ENCODE measurements at regions not wholly inside any gene's neighbourhood (a gene's known extent, or its start where the extent isn't known, plus 50 kb on each side); places are given as distances from the start of the nearest gene placed in this dataset.

DNA sequence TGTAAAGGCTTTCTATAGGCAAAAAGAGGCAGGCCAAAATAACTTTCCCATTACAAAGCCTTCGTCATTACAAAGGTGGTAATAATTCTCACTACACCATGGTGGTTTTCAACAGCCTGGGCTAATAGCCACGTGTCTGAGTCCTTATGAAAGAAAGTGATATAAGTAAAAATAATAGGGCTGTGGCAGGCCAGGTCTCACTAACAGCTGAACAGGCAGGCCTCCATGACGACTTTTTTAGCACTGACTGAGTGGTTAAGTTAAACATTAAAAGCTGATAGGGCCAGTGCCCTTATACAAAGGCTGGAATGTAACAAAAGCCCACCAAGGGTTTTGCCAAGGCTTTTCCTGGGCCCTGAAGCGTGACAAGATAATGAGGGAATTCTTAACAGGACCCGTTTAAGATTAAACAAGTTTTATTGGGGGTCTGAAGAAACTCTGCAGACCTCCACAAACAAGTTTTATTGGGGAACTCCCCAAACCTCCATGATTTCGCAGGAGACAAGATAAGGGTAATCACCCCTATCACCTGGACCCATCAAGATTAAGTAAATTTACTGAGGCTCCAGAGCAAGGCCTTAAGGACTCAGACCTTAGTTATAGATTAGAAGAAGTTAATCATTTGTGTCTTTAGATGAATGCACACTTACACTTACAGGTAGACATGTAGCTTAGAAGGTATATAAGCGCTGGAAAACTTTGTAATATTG is 412.9 kb downstream of the CHSY3 start:
- Histone ChIP-seq H3K79me2 (replicated peaks; ENCODE audit: insufficient read depth) (no peaks in the 10 kb centered on the region), H3K9me2 (ENCODE audit: insufficient read depth) (no peaks in the 10 kb centered on the region; the same call in 1 of the 2 replicates), H3K4me2 (no peak overlapping the region), H3K4me3 (no peak overlapping the region), H4K20me1 (replicated peaks; ENCODE audit: insufficient read depth) (no peaks in the 10 kb centered on the region), H3K36me3 (ENCODE audit: insufficient read depth) (no peaks in the 10 kb centered on the region), H3F3A (replicated peaks; ENCODE audit: low read depth) (no peaks in the 10 kb centered on the region), H3K27me3 (ENCODE audit: insufficient read depth) (no peaks in the 10 kb centered on the region), H3K4me1 (ENCODE audit: insufficient read depth) (no peaks in the 10 kb centered on the region), H2AFZ (no peak overlapping the region), H3K27ac (ENCODE audit: low read depth) (no peak overlapping the region)
- Mint-ChIP-seq H3K4me3 (no peak overlapping the region), H3K36me3 (ENCODE audit: low read depth) (peaks cover 19% of the 10 kb centered on the region; the same call in 2 of the 3 replicates), H3K27ac (no peak overlapping the region), H3K4me1 (no peaks in the 10 kb centered on the region), H3K9me3 (peaks cover 25% of the 10 kb centered on the region), H3K27me3 (ENCODE audit: insufficient read depth, low read depth, poor library complexity) (no peaks in the 10 kb centered on the region)
- no peak for TF ChIP-seq STAT1 (IDR thresholded peaks at IDR 0.05; ENCODE audit: unreplicated experiment)
- TF ChIP-seq, protein P1, sequence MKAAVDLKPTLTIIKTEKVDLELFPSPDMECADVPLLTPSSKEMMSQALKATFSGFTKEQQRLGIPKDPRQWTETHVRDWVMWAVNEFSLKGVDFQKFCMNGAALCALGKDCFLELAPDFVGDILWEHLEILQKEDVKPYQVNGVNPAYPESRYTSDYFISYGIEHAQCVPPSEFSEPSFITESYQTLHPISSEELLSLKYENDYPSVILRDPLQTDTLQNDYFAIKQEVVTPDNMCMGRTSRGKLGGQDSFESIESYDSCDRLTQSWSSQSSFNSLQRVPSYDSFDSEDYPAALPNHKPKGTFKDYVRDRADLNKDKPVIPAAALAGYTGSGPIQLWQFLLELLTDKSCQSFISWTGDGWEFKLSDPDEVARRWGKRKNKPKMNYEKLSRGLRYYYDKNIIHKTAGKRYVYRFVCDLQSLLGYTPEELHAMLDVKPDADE (IDR thresholded peaks at IDR 0.05): no peak
- TF ChIP-seq JUNB (IDR thresholded peaks at IDR 0.05; ENCODE audit: unreplicated experiment): no peak
- TF ChIP-seq, protein P2, sequence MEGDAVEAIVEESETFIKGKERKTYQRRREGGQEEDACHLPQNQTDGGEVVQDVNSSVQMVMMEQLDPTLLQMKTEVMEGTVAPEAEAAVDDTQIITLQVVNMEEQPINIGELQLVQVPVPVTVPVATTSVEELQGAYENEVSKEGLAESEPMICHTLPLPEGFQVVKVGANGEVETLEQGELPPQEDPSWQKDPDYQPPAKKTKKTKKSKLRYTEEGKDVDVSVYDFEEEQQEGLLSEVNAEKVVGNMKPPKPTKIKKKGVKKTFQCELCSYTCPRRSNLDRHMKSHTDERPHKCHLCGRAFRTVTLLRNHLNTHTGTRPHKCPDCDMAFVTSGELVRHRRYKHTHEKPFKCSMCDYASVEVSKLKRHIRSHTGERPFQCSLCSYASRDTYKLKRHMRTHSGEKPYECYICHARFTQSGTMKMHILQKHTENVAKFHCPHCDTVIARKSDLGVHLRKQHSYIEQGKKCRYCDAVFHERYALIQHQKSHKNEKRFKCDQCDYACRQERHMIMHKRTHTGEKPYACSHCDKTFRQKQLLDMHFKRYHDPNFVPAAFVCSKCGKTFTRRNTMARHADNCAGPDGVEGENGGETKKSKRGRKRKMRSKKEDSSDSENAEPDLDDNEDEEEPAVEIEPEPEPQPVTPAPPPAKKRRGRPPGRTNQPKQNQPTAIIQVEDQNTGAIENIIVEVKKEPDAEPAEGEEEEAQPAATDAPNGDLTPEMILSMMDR (conservative IDR thresholded peaks at IDR 0.05; ENCODE audit: low read depth in 2 of 2): no peak
- TF ChIP-seq ZNF331 (CRISPR knock-in tag; IDR thresholded peaks at IDR 0.05; ENCODE audit: low read depth): no peak
- no peak for TF ChIP-seq EZH2 (IDR thresholded peaks at IDR 0.05; ENCODE audit: low read depth, unreplicated experiment)
- TF ChIP-seq, protein P3, sequence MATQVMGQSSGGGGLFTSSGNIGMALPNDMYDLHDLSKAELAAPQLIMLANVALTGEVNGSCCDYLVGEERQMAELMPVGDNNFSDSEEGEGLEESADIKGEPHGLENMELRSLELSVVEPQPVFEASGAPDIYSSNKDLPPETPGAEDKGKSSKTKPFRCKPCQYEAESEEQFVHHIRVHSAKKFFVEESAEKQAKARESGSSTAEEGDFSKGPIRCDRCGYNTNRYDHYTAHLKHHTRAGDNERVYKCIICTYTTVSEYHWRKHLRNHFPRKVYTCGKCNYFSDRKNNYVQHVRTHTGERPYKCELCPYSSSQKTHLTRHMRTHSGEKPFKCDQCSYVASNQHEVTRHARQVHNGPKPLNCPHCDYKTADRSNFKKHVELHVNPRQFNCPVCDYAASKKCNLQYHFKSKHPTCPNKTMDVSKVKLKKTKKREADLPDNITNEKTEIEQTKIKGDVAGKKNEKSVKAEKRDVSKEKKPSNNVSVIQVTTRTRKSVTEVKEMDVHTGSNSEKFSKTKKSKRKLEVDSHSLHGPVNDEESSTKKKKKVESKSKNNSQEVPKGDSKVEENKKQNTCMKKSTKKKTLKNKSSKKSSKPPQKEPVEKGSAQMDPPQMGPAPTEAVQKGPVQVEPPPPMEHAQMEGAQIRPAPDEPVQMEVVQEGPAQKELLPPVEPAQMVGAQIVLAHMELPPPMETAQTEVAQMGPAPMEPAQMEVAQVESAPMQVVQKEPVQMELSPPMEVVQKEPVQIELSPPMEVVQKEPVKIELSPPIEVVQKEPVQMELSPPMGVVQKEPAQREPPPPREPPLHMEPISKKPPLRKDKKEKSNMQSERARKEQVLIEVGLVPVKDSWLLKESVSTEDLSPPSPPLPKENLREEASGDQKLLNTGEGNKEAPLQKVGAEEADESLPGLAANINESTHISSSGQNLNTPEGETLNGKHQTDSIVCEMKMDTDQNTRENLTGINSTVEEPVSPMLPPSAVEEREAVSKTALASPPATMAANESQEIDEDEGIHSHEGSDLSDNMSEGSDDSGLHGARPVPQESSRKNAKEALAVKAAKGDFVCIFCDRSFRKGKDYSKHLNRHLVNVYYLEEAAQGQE (IDR thresholded peaks at IDR 0.05; ENCODE audit: unreplicated experiment): no peak
- TF ChIP-seq NANOG (IDR thresholded peaks at IDR 0.05; ENCODE audit: borderline replicate concordance): no peak
- no peak for TF ChIP-seq CREB1 (CRISPR knock-in tag; IDR thresholded peaks at IDR 0.05; ENCODE audit: low read depth)
- TF ChIP-seq, protein P4, sequence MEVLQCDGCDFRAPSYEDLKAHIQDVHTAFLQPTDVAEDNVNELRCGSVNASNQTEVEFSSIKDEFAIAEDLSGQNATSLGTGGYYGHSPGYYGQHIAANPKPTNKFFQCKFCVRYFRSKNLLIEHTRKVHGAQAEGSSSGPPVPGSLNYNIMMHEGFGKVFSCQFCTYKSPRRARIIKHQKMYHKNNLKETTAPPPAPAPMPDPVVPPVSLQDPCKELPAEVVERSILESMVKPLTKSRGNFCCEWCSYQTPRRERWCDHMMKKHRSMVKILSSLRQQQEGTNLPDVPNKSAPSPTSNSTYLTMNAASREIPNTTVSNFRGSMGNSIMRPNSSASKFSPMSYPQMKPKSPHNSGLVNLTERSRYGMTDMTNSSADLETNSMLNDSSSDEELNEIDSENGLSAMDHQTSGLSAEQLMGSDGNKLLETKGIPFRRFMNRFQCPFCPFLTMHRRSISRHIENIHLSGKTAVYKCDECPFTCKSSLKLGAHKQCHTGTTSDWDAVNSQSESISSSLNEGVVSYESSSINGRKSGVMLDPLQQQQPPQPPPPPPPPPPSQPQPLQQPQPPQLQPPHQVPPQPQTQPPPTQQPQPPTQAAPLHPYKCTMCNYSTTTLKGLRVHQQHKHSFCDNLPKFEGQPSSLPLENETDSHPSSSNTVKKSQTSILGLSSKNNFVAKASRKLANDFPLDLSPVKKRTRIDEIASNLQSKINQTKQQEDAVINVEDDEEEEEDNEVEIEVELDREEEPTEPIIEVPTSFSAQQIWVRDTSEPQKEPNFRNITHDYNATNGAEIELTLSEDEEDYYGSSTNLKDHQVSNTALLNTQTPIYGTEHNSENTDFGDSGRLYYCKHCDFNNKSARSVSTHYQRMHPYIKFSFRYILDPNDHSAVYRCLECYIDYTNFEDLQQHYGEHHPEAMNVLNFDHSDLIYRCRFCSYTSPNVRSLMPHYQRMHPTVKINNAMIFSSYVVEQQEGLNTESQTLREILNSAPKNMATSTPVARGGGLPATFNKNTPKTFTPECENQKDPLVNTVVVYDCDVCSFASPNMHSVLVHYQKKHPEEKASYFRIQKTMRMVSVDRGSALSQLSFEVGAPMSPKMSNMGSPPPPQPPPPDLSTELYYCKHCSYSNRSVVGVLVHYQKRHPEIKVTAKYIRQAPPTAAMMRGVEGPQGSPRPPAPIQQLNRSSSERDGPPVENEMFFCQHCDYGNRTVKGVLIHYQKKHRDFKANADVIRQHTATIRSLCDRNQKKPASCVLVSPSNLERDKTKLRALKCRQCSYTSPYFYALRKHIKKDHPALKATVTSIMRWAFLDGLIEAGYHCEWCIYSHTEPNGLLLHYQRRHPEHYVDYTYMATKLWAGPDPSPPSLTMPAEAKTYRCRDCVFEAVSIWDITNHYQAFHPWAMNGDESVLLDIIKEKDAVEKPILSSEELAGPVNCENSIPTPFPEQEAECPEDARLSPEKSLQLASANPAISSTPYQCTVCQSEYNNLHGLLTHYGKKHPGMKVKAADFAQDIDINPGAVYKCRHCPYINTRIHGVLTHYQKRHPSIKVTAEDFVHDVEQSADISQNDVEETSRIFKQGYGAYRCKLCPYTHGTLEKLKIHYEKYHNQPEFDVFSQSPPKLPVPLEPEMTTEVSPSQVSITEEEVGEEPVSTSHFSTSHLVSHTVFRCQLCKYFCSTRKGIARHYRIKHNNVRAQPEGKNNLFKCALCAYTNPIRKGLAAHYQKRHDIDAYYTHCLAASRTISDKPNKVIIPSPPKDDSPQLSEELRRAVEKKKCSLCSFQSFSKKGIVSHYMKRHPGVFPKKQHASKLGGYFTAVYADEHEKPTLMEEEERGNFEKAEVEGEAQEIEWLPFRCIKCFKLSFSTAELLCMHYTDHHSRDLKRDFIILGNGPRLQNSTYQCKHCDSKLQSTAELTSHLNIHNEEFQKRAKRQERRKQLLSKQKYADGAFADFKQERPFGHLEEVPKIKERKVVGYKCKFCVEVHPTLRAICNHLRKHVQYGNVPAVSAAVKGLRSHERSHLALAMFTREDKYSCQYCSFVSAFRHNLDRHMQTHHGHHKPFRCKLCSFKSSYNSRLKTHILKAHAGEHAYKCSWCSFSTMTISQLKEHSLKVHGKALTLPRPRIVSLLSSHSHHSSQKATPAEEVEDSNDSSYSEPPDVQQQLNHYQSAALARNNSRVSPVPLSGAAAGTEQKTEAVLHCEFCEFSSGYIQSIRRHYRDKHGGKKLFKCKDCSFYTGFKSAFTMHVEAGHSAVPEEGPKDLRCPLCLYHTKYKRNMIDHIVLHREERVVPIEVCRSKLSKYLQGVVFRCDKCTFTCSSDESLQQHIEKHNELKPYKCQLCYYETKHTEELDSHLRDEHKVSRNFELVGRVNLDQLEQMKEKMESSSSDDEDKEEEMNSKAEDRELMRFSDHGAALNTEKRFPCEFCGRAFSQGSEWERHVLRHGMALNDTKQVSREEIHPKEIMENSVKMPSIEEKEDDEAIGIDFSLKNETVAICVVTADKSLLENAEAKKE (CRISPR knock-in tag; IDR thresholded peaks at IDR 0.05): no peak
- TF ChIP-seq POLR2AphosphoS5 (IDR thresholded peaks at IDR 0.05; ENCODE audit: low read depth): no peak
- TF ChIP-seq ZNF114 (CRISPR knock-in tag; IDR thresholded peaks at IDR 0.05): no peak
- TF ChIP-seq EZH2phosphoT487 (IDR thresholded peaks at IDR 0.05; ENCODE audit: unreplicated experiment): no peak
- no peak for DNase-seq (ENCODE audit: low spot score)
- ATAC-seq: no peak

Measured in GM23338 (cell line).